Neural progenitor cell (in vitro differentiated cells): ENCODE measurements at regions not wholly inside any gene's neighbourhood (a gene's known extent, or its start where the extent isn't known, plus 50 kb on each side); places are given as distances from the start of the nearest gene placed in this dataset.

Experiments used
- DNase-seq: peaks from one replicate; pipeline ENCODE4 v3.0.0-alpha.2; 2016; ENCODE audit warnings: low spot score
- H2AFZ ChIP-seq: fragments of 200-600 bp; sonication (generic); replicated peaks from 2 replicates; pipeline ENCODE4 v1.6.1; 2016; ENCODE audit warnings: antibody characterized with exemption
- H3F3A ChIP-seq: fragments of 200-600 bp; sonication (generic); 2 replicates; pipeline ENCODE4 v1.6.1; 2016; ENCODE audit warnings: antibody characterized with exemption, low read depth
- H3K27ac ChIP-seq: fragments of 200-600 bp; sonication (generic); 2 replicates; pipeline ENCODE4 v1.5.1; 2016; ENCODE audit warnings: mild to moderate bottlenecking
- H3K27me3 ChIP-seq: fragments of 200-600 bp; sonication (generic); 2 replicates; pipeline ENCODE4 v1.6.1; 2016; ENCODE audit warnings: mild to moderate bottlenecking, moderate library complexity
- H3K36me3 ChIP-seq: fragments of 200-600 bp; sonication (generic); 2 replicates; pipeline ENCODE4 v1.5.1; 2016
- H3K4me1 ChIP-seq: fragments of 200-600 bp; sonication (generic); 2 replicates; pipeline ENCODE4 v1.6.1; 2016; ENCODE audit warnings: mixed run types
- H3K4me2 ChIP-seq: fragments of 200-600 bp; sonication (generic); 2 replicates; pipeline ENCODE4 v1.6.1; 2016
- H3K4me3 ChIP-seq: fragments of 200-600 bp; sonication (generic); 2 replicates; pipeline ENCODE4 v1.5.1; 2016
- H3K79me2 ChIP-seq: fragments of 200-600 bp; sonication (generic); 2 replicates; pipeline ENCODE4 v1.6.1; 2016; ENCODE audit warnings: low read depth
- H3K9ac ChIP-seq: fragments of 200-600 bp; sonication (generic); 2 replicates; pipeline ENCODE4 v1.6.1; 2016
- H3K9me3 ChIP-seq: fragments of 200-600 bp; sonication (generic); 2 replicates; pipeline ENCODE4 v1.5.1; 2016; ENCODE audit warnings: low read depth
- H4K20me1 ChIP-seq: fragments of 200-600 bp; sonication (generic); 2 replicates; pipeline ENCODE4 v1.6.1; 2016; ENCODE audit warnings: low read depth
- H3K27ac Mint-ChIP-seq: 3 replicates; pipeline ENCODE4 v1.8.0; 2021; ENCODE audit warnings: mixed read lengths
- H3K27me3 Mint-ChIP-seq: 2 replicates; pipeline ENCODE4 v1.8.0; 2022; ENCODE audit warnings: low read depth, mild to moderate bottlenecking, inconsistent platforms, moderate library complexity, mixed read lengths; ENCODE audit not compliant: insufficient read depth
- H3K36me3 Mint-ChIP-seq: 3 replicates; pipeline ENCODE4 v1.8.0; 2021; ENCODE audit warnings: mixed read lengths
- H3K4me1 Mint-ChIP-seq: 3 replicates; pipeline ENCODE4 v1.8.0; 2021; ENCODE audit warnings: mixed read lengths
- H3K4me3 Mint-ChIP-seq: 3 replicates; pipeline ENCODE4 v1.8.0; 2021; ENCODE audit warnings: mild to moderate bottlenecking, moderate library complexity, mixed read lengths
- H3K9me3 Mint-ChIP-seq: 3 replicates; pipeline ENCODE4 v1.8.0; 2020; ENCODE audit warnings: mixed read lengths
- CTCF ChIP-seq: fragments of 200-600 bp; sonication (generic); IDR thresholded peaks from 2 replicates; pipeline ENCODE4 v1.5.1; 2017; ENCODE audit warnings: antibody characterized with exemption, mild to moderate bottlenecking
- EZH2 ChIP-seq: fragments of 200-600 bp; sonication (generic); IDR thresholded peaks from 2 replicates; pipeline ENCODE4 v1.6.1; 2017; ENCODE audit warnings: antibody characterized with exemption, mild to moderate bottlenecking, moderate library complexity
- EZH2phosphoT487 ChIP-seq: fragments of 200-600 bp; sonication (generic); IDR thresholded peaks from 2 replicates; pipeline ENCODE4 v1.6.1; 2017; ENCODE audit warnings: antibody characterized with exemption

DNA sequence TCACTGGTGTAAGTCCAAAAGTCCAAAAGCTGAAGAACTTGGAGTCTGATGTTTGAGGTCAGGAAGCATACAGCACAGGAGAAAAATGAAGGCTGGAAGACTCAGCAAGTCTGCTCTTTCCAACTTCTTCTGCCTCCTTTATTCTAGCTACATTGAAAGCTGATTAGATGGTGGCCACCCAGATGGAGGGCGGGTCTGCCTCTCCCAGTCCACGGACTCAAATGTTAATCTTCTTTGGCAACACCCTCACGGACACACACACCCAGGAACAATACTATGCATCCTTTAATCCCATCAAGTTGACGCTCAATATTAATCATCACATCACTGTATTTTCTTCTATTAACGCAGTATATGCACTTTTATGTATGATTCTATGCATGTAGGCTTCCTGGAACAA is 931.6 kb upstream of the GRIA3 start:
- Histone ChIP-seq H3K36me3 (no peaks in the 10 kb centered on the region), H3K4me1 (no peaks in the 10 kb centered on the region), H4K20me1 (no peaks in the 10 kb centered on the region), H2AFZ (no peak overlapping the region), H3K9me3 (no peaks in the 10 kb centered on the region), H3K79me2 (no peaks in the 10 kb centered on the region), H3K4me2 (no peak overlapping the region), H3K4me3 (no peak overlapping the region), H3K9ac (no peak overlapping the region), H3K27me3 (no peaks in the 10 kb centered on the region), H3F3A (no peaks in the 10 kb centered on the region), H3K27ac (no peak overlapping the region)
- Mint-ChIP-seq H3K4me1 (no peaks in the 10 kb centered on the region), H3K27me3 (peaks cover 3% of the 10 kb centered on the region), H3K36me3 (no peaks in the 10 kb centered on the region), H3K9me3 (no peaks in the 10 kb centered on the region), H3K4me3 (no peak overlapping the region), H3K27ac (no peak overlapping the region)
- peak; percentile 4 for DNase-seq
- TF ChIP-seq EZH2phosphoT487 (no peak), CTCF (no peak), EZH2 (no peak)

- H3K36me3 Mint-ChIP-seq = no peaks in the 10 kb centered on the region
- TF ChIP-seq CTCF (no peak), EZH2phosphoT487 (no peak), EZH2 (no peak)
- Histone ChIP-seq H3K4me2 (no peak overlapping the region), H3K36me3 (no peaks in the 10 kb centered on the region), H2AFZ (no peak overlapping the region), H3K27ac (no peak overlapping the region), H3F3A (no peaks in the 10 kb centered on the region), H3K4me1 (no peaks in the 10 kb centered on the region), H3K27me3 (no peaks in the 10 kb centered on the region), H3K9me3 (peaks cover 10% of the 10 kb centered on the region), H3K9ac (no peak overlapping the region), H4K20me1 (no peaks in the 10 kb centered on the region), H3K79me2 (no peaks in the 10 kb centered on the region), H3K4me3 (no peak overlapping the region)
- H3K27ac Mint-ChIP-seq = no peak overlapping the region
- H3K4me3 Mint-ChIP-seq = no peak overlapping the region
- H3K27me3 Mint-ChIP-seq = peaks cover 2% of the 10 kb centered on the region
- H3K9me3 Mint-ChIP-seq = peaks cover 5% of the 10 kb centered on the region
- H3K4me1 Mint-ChIP-seq = no peaks in the 10 kb centered on the region
- DNase-seq = no peak
Observed at GRCh38 chrX:122268353-122268752, 915.7 kb upstream of the GRIA3 start.

GRCh38 chrX:122269243-122269781 is 914.8 kb upstream of the GRIA3 start:
- Mint-ChIP-seq H3K27ac (no peak overlapping the region), H3K9me3 (peaks cover 5% of the 10 kb centered on the region), H3K4me1 (no peaks in the 10 kb centered on the region), H3K27me3 (peaks cover 2% of the 10 kb centered on the region), H3K36me3 (no peaks in the 10 kb centered on the region), H3K4me3 (no peak overlapping the region)
- Histone ChIP-seq H4K20me1 (no peaks in the 10 kb centered on the region), H3K27me3 (no peaks in the 10 kb centered on the region), H3K4me1 (no peaks in the 10 kb centered on the region), H3K4me2 (no peak overlapping the region), H3F3A (no peaks in the 10 kb centered on the region), H3K9me3 (peaks cover 10% of the 10 kb centered on the region), H3K9ac (no peak overlapping the region), H3K27ac (no peak overlapping the region), H2AFZ (no peak overlapping the region), H3K4me3 (no peak overlapping the region), H3K36me3 (no peaks in the 10 kb centered on the region), H3K79me2 (no peaks in the 10 kb centered on the region)
- no peak for TF ChIP-seq EZH2phosphoT487
- TF ChIP-seq CTCF = no peak
- TF ChIP-seq EZH2 = no peak
- no peak for DNase-seq
